BE2C (cell line): ENCODE measurements at regions not wholly inside any gene's neighbourhood (a gene's known extent, or its start where the extent isn't known, plus 50 kb on each side); places are given as distances from the start of the nearest gene placed in this dataset.

Source experiments
- DNase-seq: peaks from one replicate; pipeline ENCODE4 v3.0.0-alpha.2; 2020
- H3K27me3 ChIP-seq: fragments of 250-450 bp; sonication (Bioruptor Pico); 2 replicates; pipeline ENCODE4 v1.5.1; 2020; ENCODE audit warnings: mild to moderate bottlenecking
- H3K36me3 ChIP-seq: fragments of 250-450 bp; sonication (Bioruptor Pico); 2 replicates; pipeline ENCODE4 v1.5.1; 2020; ENCODE audit warnings: mild to moderate bottlenecking
- H3K4me1 ChIP-seq: fragments of 250-450 bp; sonication (Bioruptor Pico); 2 replicates; pipeline ENCODE4 v1.5.1; 2020
- H3K4me3 ChIP-seq: 2 replicates; pipeline ENCODE4 v1.5.1; 2011; ENCODE audit warnings: low read depth, low read length
- H3K9me3 ChIP-seq: fragments of 250-450 bp; sonication (Bioruptor Pico); 2 replicates; pipeline ENCODE4 v1.5.1; 2020
- CTCF ChIP-seq: IDR thresholded peaks from 2 replicates; pipeline ENCODE4 v1.5.1; 2012; ENCODE audit warnings: mild to moderate bottlenecking, low read depth, low read length

GRCh38 chr2:171214093-171214492, 53.4 kb upstream of the TLK1 start:
- Histone ChIP-seq H3K9me3 (no peaks in the 10 kb centered on the region), H3K27me3 (no peaks in the 10 kb centered on the region), H3K4me3 (no peak overlapping the region), H3K4me1 (no peaks in the 10 kb centered on the region), H3K36me3 (no peaks in the 10 kb centered on the region)
- TF ChIP-seq CTCF = no peak
- no peak for DNase-seq

GRCh38 chr2:171210864-171211431, 50.3 kb upstream of the TLK1 start:
- no peak for DNase-seq
- Histone ChIP-seq H3K4me3 (no peak overlapping the region), H3K9me3 (no peaks in the 10 kb centered on the region), H3K36me3 (no peaks in the 10 kb centered on the region), H3K4me1 (no peaks in the 10 kb centered on the region), H3K27me3 (no peaks in the 10 kb centered on the region)
- no peak for TF ChIP-seq CTCF
